MCF 10A (cell line): ENCODE measurements at regions not wholly inside any gene's neighbourhood (a gene's known extent, or its start where the extent isn't known, plus 50 kb on each side); places are given as distances from the start of the nearest gene placed in this dataset.

Source experiments
- BruUV-seq: library from RNA; stranded (reverse); fragments of 400-500 nt; replicated peaks from 2 replicates; lab custom pipeline; 2021; lab: Mats Ljungman, UMichigan
- CTCF ChIA-PET: fragments of 300-600 bp; sonication (Branson Sonifier 250); formaldehyde crosslinking; extraction: SDS; loops from one replicate; lab custom pipeline; 2021; ENCODE audit warnings: antibody characterized with exemption, inconsistent platforms; lab: Yijun Ruan, JAX
- POLR2A ChIA-PET: fragments of 300-600, 350-650 bp; sonication (Branson Sonifier 250); formaldehyde crosslinking; extraction: SDS; loops from one replicate; lab custom pipeline; 2020; ENCODE audit warnings: antibody characterized with exemption, inconsistent platforms; lab: Yijun Ruan, JAX
- DNase-seq: peaks from one replicate; pipeline ENCODE4 v3.0.0-alpha.2; 2018; ENCODE audit not compliant: unreplicated experiment
- H3K27ac Mint-ChIP-seq: one replicate; pipeline ENCODE4 v1.8.0; 2022; ENCODE audit warnings: mild to moderate bottlenecking, low read depth, mixed read lengths; ENCODE audit not compliant: unreplicated experiment
- H3K27me3 Mint-ChIP-seq: one replicate; pipeline ENCODE4 v1.8.0; 2022; ENCODE audit warnings: mixed read lengths; ENCODE audit not compliant: insufficient read depth, unreplicated experiment
- H3K36me3 Mint-ChIP-seq: one replicate; pipeline ENCODE4 v1.8.0; 2022; ENCODE audit warnings: mild to moderate bottlenecking, moderate library complexity, mixed read lengths; ENCODE audit not compliant: insufficient read depth, unreplicated experiment
- H3K4me1 Mint-ChIP-seq: one replicate; pipeline ENCODE4 v1.8.0; 2022; ENCODE audit warnings: mixed read lengths; ENCODE audit not compliant: insufficient read depth, unreplicated experiment
- H3K4me3 Mint-ChIP-seq: one replicate; pipeline ENCODE4 v1.8.0; 2022; ENCODE audit warnings: mild to moderate bottlenecking, moderate library complexity, mixed read lengths; ENCODE audit not compliant: unreplicated experiment
- H3K9me3 Mint-ChIP-seq: one replicate; pipeline ENCODE4 v1.8.0; 2022; ENCODE audit warnings: mixed read lengths; ENCODE audit not compliant: unreplicated experiment
- intact Hi-C: fragments of 100-400 bp; cut with micrococcal nuclease; formaldehyde crosslinking; loops from 2 replicates; pipeline ENCODE4 v1.14.1; 2022
- TF ChIP-seq, protein P1 (sequence below): fragments of 200-600 bp; IDR thresholded peaks from one replicate; pipeline ENCODE4 v1.8.0; 2022; ENCODE audit warnings: antibody characterized with exemption, mild to moderate bottlenecking; ENCODE audit not compliant: unreplicated experiment

- BruUV-seq = no TSS peak
- ChIA-PET POLR2A (interaction anchor here (10.5 kb wide), 1 partner anchor 87 kb away, joined by 168 read pairs; no protein-coding TSS in a partner anchor), CTCF (interaction anchor here (0.5 to 26.0 kb wide), 9 partner anchors 14 to 173 kb away, joined by 3 to 1744 read pairs (median 39); partner anchors contain the start of gene NAV1)
- H3K36me3 Mint-ChIP-seq = no peaks in the 10 kb centered on the region
- H3K27me3 Mint-ChIP-seq = no peaks in the 10 kb centered on the region
- no peak for DNase-seq
- H3K4me1 Mint-ChIP-seq = peaks cover 31% of the 10 kb centered on the region
- no peaks in the 10 kb centered on the region for H3K9me3 Mint-ChIP-seq
- no peak overlapping the region for H3K27ac Mint-ChIP-seq
- intact Hi-C loops = loop anchor here (10.0 kb wide), 1 partner anchor 261 kb away; no protein-coding TSS in a partner anchor
- TF ChIP-seq, protein P1, sequence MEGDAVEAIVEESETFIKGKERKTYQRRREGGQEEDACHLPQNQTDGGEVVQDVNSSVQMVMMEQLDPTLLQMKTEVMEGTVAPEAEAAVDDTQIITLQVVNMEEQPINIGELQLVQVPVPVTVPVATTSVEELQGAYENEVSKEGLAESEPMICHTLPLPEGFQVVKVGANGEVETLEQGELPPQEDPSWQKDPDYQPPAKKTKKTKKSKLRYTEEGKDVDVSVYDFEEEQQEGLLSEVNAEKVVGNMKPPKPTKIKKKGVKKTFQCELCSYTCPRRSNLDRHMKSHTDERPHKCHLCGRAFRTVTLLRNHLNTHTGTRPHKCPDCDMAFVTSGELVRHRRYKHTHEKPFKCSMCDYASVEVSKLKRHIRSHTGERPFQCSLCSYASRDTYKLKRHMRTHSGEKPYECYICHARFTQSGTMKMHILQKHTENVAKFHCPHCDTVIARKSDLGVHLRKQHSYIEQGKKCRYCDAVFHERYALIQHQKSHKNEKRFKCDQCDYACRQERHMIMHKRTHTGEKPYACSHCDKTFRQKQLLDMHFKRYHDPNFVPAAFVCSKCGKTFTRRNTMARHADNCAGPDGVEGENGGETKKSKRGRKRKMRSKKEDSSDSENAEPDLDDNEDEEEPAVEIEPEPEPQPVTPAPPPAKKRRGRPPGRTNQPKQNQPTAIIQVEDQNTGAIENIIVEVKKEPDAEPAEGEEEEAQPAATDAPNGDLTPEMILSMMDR = no peak
- H3K4me3 Mint-ChIP-seq = no peak overlapping the region
Measured at GRCh38 chr1:201706109-201706508, 122.8 kb upstream of the IPO9 start.

DNA sequence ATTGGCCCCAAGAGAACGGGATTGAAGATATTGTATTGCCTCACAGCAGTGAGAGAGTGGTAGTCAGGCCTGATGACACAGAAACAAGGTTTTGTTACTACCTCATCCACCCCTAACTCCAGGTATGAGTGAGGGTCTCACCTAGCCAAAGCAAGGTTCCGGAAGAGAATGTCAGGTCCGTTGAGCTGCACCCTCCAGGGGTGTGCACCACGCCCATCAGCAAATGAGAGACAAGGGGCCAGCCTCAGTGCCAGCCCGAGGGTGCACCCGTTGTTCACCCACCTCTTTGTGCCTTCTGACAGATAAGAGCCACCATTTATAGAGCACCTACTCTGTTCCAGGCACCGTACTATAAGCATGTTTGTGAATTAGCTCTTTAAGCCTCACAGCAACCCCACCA is 121.9 kb upstream of the IPO9 start:
- ChIA-PET POLR2A (interaction anchor here (1.6 to 10.5 kb wide), 2 partner anchors 86 to 148 kb away, joined by 4 to 168 read pairs; no protein-coding TSS in a partner anchor), CTCF (interaction anchor here (0.6 to 26.0 kb wide), 10 partner anchors 33 to 174 kb away, joined by 3 to 1744 read pairs (median 4); partner anchors contain the start of gene NAV1)
- H3K27me3 Mint-ChIP-seq = no peaks in the 10 kb centered on the region
- H3K36me3 Mint-ChIP-seq = no peaks in the 10 kb centered on the region
- no peak for DNase-seq
- intact Hi-C loops = loop anchor here (10.0 kb wide), 1 partner anchor 262 kb away; no protein-coding TSS in a partner anchor
- no peaks in the 10 kb centered on the region for H3K9me3 Mint-ChIP-seq
- H3K27ac Mint-ChIP-seq = no peak overlapping the region
- no peak overlapping the region for H3K4me3 Mint-ChIP-seq
- TF ChIP-seq, protein P1 = no peak
- peaks cover 38% of the 10 kb centered on the region for H3K4me1 Mint-ChIP-seq
- BruUV-seq = no TSS peak

- H3K4me3 Mint-ChIP-seq = no peak overlapping the region
- H3K9me3 Mint-ChIP-seq = no peaks in the 10 kb centered on the region
- peaks cover 43% of the 10 kb centered on the region for H3K4me1 Mint-ChIP-seq
- CTCF ChIA-PET = interaction anchor here (0.6 to 26.0 kb wide), 20 partner anchors 10 to 238 kb away, joined by 3 to 1744 read pairs (median 6); partner anchors contain the start of genes NAV1 and PHLDA3
- H3K36me3 Mint-ChIP-seq = no peaks in the 10 kb centered on the region
- TF ChIP-seq, protein P1 = no peak
- no peak for DNase-seq
- H3K27ac Mint-ChIP-seq = no peak overlapping the region
- H3K27me3 Mint-ChIP-seq = no peaks in the 10 kb centered on the region
- POLR2A ChIA-PET = interaction anchor here (0.5 to 10.5 kb wide), 6 partner anchors 11 to 177 kb away, joined by 3 to 168 read pairs (median 4); no protein-coding TSS in a partner anchor
- BruUV-seq = no TSS peak
- intact Hi-C loops = loop anchor here (2.0 to 10.0 kb wide), 2 partner anchors 263 to 265 kb away; no protein-coding TSS in a partner anchor
Measured at GRCh38 chr1:201707656-201708055, 121.3 kb upstream of the IPO9 start.

- Mint-ChIP-seq H3K9me3 (no peaks in the 10 kb centered on the region), H3K4me1 (peaks cover 43% of the 10 kb centered on the region), H3K36me3 (no peaks in the 10 kb centered on the region), H3K27ac (no peak overlapping the region), H3K4me3 (no peak overlapping the region), H3K27me3 (no peaks in the 10 kb centered on the region)
- peak; percentile 67 for DNase-seq
- TF ChIP-seq, protein P1 = no peak
- intact Hi-C loops = loop anchor here (2.0 to 10.0 kb wide), 2 partner anchors 263 to 265 kb away; no protein-coding TSS in a partner anchor
- ChIA-PET POLR2A (interaction anchor here (0.6 to 10.5 kb wide), 6 partner anchors 11 to 177 kb away, joined by 3 to 168 read pairs (median 4); no protein-coding TSS in a partner anchor), CTCF (interaction anchor here (0.6 to 26.0 kb wide), 31 partner anchors 11 to 833 kb away, joined by 3 to 1744 read pairs (median 5); partner anchors contain the start of genes NAV1 and PHLDA3)
- BruUV-seq = no TSS peak
Measured at GRCh38 chr1:201708085-201708512, 120.9 kb upstream of the IPO9 start.
